Stomach (tissue), 8 donors: ENCODE measurements at regions not wholly inside any gene's neighbourhood (a gene's known extent, or its start where the extent isn't known, plus 50 kb on each side); places are given as distances from the start of the nearest gene placed in this dataset.

Experiments used
- DNase-seq, 2 donors: peaks; one replicate each; pipeline versions ENCODE4 v3.0.0 to v3.0.0-alpha.2; 2013 to 2019
- H3K27ac ChIP-seq, 5 donors: fragments of 200-600 bp in 4 of 5; sonication (generic) in 4 of 5; one replicate each; pipeline ENCODE4 v1.5.1; 2013 to 2019; ENCODE audit warnings: mild to moderate bottlenecking in 1 of 5, moderate library complexity in 1 of 5
- H3K27me3 ChIP-seq, 3 donors: fragments of 200-600 bp; sonication (generic); one replicate each; pipeline ENCODE4 v1.5.1; 2017 to 2019; ENCODE audit warnings: mixed run types in 1 of 3
- H3K36me3 ChIP-seq, 4 donors: fragments of 200-600 bp; sonication (generic); 1 replicate in 3 of 4; 2 replicates in 1 of 4; pipeline ENCODE4 v1.5.1; 2016 to 2019
- H3K4me1 ChIP-seq, 4 donors: fragments of 200-600 bp; sonication (generic); one replicate each; pipeline ENCODE4 v1.5.1; 2016 to 2019
- H3K4me3 ChIP-seq, 4 donors: fragments of 200-600 bp; sonication (generic) in 3 of 4; one replicate each; pipeline ENCODE4 v1.5.1; 2016 to 2019; ENCODE audit warnings: mild to moderate bottlenecking in 1 of 4
- H3K9me3 ChIP-seq, 4 donors: fragments of 200-600 bp; sonication (generic); one replicate each; pipeline ENCODE4 v1.5.1; 2016 to 2019
- EP300 ChIP-seq: sonication (generic); formaldehyde crosslinking; IDR thresholded peaks from one replicate; pipeline ENCODE4 v1.6.1; 2017; ENCODE audit warnings: antibody characterized with exemption
- POLR2A ChIP-seq, 4 donors: fragments of 450-650 bp; IDR thresholded peaks; one replicate each; pipeline ENCODE4 v1.6.1; 2016; ENCODE audit warnings: antibody characterized with exemption in 4 of 4, control low read depth in 2 of 4, mild to moderate bottlenecking in 1 of 4, moderate library complexity in 1 of 4
- POLR2AphosphoS5 ChIP-seq, 3 donors: sonication (generic); formaldehyde crosslinking; IDR thresholded peaks; one replicate each; pipeline ENCODE4 v1.6.1; 2016; ENCODE audit warnings: antibody characterized with exemption in 3 of 3
- WGBS, 5 donors: extraction: QIAGEN DNeasy Blood & Tissue Kit in 3 of 5; methylation state at CpG; one replicate each; pipeline versions ENCODE4 v1.1.5 to v1.1.7; 2013 to 2018; 5-methylcytosine and 5-hydroxymethylcytosine counted together
- intact Hi-C: fragments of 100-400 bp; cut with DNase I; formaldehyde crosslinking; loops from one replicate; pipeline ENCODE4 v1.15.1; 2023; ENCODE audit warnings: low total_unique reads
- TF ChIP-seq, protein P1 (sequence below), 7 experiments: fragments of 450-650 bp in 4 of 7; fragments of 200-600 bp in 3 of 7; sonication (generic) in 3 of 7; IDR thresholded peaks; one replicate each; pipeline ENCODE4 v1.5.1; 2016 to 2019; ENCODE audit warnings: antibody characterized with exemption in 7 of 7, control low read depth in 2 of 7, mild to moderate bottlenecking in 1 of 7
- donor health status: healthy with polysubstance abuse.
- donor health status: Bipolar disorder and iron deficiency.
- donor health status: healthy.

DNA sequence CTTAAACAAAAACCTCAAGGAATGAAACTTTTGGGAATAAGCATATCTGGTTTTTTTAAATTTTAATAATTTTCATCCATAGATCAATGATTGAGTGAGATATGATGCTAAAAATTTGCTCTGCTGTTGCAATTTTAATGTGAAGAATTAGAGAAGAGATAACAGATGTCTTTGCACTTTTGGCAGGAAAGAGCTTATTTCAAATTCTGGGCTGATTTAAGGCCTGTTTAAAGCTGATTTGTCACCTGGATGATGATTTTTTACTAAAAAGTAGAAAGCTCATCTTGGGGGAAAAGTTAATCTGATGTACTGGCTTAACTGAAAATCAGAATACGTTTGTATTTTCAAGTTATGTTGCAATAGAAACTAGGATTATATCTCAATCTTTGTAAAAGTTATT lies 268.9 kb upstream of the NOVA1 start:
- no peak overlapping the region for H3K27ac ChIP-seq
- H3K9me3 ChIP-seq = no peaks in the 10 kb centered on the region
- 9 to 16% (median 12%) methylated on average over 1 of the region's 1 CpG for WGBS, 5 donors
- TF ChIP-seq EP300 (no peak), POLR2A (IDR thresholded peaks at IDR 0.05) (no peak), POLR2AphosphoS5 (IDR thresholded peaks at IDR 0.05) (no peak)
- TF ChIP-seq, protein P1, sequence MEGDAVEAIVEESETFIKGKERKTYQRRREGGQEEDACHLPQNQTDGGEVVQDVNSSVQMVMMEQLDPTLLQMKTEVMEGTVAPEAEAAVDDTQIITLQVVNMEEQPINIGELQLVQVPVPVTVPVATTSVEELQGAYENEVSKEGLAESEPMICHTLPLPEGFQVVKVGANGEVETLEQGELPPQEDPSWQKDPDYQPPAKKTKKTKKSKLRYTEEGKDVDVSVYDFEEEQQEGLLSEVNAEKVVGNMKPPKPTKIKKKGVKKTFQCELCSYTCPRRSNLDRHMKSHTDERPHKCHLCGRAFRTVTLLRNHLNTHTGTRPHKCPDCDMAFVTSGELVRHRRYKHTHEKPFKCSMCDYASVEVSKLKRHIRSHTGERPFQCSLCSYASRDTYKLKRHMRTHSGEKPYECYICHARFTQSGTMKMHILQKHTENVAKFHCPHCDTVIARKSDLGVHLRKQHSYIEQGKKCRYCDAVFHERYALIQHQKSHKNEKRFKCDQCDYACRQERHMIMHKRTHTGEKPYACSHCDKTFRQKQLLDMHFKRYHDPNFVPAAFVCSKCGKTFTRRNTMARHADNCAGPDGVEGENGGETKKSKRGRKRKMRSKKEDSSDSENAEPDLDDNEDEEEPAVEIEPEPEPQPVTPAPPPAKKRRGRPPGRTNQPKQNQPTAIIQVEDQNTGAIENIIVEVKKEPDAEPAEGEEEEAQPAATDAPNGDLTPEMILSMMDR (IDR thresholded peaks at IDR 0.05) = no peak
- intact Hi-C loops = no loop called here
- no peak for DNase-seq
- H3K27me3 ChIP-seq = no peaks in the 10 kb centered on the region
- no peak overlapping the region for H3K4me3 ChIP-seq
- no peaks in the 10 kb centered on the region for H3K36me3 ChIP-seq
- peaks cover 0 to 19% (median 4%) of the 10 kb centered on the region in 4 donors for H3K4me1 ChIP-seq

DNA sequence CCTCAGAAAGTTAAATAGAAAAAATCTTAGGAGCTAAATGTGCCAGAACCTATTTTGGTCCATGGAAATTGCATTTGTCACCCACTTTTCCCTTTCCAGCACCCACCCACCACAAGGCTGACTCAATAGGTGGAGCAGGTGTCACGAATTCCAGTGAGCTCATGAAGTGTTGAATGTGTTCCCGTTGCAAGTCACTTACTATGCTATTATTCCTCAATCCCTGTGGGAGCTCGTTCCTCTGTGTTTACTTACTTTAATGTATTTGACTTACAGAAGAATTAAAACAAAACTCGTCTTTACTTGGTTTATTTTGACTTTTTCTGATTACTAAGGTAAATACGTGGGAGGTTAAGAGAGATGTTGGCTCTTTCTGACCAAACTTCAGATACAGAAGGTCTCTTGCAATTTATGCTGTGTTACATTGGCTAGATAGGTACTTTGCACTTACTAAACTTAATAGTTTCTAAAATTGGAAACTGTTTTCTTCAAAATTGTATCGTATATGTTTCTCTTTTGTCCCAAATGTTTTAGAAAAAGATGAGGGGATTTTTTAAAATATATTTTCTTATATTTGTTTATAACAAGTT lies 269.4 kb upstream of the NOVA1 start:
- no peaks in the 10 kb centered on the region for H3K27me3 ChIP-seq
- H3K4me1 ChIP-seq = peaks cover 0 to 24% (median 4%) of the 10 kb centered on the region in 4 donors
- H3K27ac ChIP-seq = no peak overlapping the region
- intact Hi-C loops = no loop called here
- H3K36me3 ChIP-seq = no peaks in the 10 kb centered on the region
- DNase-seq = peak in 1 of 2 donors; percentile 48
- no peak overlapping the region for H3K4me3 ChIP-seq
- H3K9me3 ChIP-seq = no peaks in the 10 kb centered on the region
- TF ChIP-seq POLR2A (IDR thresholded peaks at IDR 0.05) = no peak
- TF ChIP-seq EP300 = no peak
- TF ChIP-seq, protein P1 (IDR thresholded peaks at IDR 0.05) = no peak
- TF ChIP-seq POLR2AphosphoS5 (IDR thresholded peaks at IDR 0.05) = peak in 1 of 3 donors; percentile 45
- WGBS, 5 donors = 14 to 27% (median 16%) methylated on average over 6 of the region's 6 CpGs

DNA sequence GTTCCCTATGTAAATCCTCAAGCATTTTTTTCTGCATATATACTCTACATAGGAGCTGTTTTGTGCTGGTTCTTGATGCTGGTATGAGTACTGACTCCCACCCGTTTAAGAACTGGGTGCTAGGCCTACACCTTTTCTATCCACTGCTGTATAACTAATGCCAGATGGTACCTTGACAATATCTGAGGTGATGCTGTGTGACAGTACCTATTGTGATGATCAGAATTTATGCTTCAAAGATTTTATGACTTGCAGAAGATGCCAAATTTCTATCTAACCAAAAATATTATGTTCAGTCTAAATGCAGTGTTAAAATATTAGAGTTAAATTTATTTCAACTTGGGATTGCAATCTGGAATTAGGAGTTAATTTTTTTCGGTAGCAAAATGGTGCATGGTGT lies 272.3 kb upstream of the NOVA1 start:
- Histone ChIP-seq H3K4me1 (peaks cover 0 to 36% (median 6%) of the 10 kb centered on the region in 4 donors), H3K4me3 (no peak overlapping the region), H3K27me3 (no peaks in the 10 kb centered on the region), H3K36me3 (no peaks in the 10 kb centered on the region), H3K9me3 (no peaks in the 10 kb centered on the region), H3K27ac (no peak overlapping the region)
- intact Hi-C loops = no loop called here
- TF ChIP-seq EP300 (no peak), POLR2AphosphoS5 (IDR thresholded peaks at IDR 0.05) (no peak), POLR2A (IDR thresholded peaks at IDR 0.05) (no peak)
- TF ChIP-seq, protein P1 (IDR thresholded peaks at IDR 0.05) = no peak
- WGBS, 5 donors = 82 to 93% (median 90%) methylated on average over 2 of the region's 2 CpGs
- no peak for DNase-seq

DNA sequence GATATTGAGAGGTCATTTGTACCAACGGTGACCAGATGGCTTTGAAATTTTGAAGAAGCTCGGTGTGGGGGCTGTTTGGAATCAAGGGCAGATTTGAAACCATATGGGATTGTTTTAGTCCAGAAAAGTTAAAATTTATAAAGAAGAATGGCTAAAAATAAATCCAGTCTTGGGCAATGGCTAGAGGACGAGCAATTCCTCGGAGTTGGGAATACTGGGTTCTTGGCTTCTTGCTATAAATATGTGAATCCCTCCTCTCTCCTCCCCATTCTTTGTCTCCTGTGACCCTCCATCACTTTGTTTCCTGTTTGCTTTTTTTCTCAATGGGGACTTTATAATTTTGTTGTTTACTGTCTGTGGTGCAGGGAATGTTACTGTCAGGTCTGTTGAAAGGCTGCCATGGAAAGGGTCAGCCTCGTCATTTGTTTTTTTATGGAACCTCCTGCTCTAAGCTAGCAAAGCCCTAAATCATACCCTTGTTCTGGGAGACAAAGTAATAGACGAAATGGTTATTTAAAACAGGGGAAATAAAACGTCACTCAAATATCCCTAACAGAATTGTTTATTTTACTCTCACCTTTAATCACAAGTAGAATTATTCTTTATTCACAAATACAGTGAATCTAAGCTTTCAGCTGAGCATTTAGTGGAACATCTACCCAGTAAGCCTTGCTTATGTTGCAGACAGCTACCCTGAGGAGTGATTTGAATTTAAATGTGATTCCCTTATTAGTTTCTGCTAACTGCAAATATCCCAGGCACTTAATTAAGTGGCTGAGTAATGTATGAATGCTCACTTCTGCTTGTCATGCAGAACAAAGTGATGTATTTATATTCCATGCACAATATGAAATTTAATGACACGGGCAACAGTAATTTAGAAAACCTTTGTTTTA lies 273.1 kb upstream of the NOVA1 start:
- DNase-seq = no peak

More for the DNA sequence above, 273.1 kb upstream of the NOVA1 start:
- no peaks in the 10 kb centered on the region for H3K9me3 ChIP-seq
- WGBS, 5 donors = 57 to 69% (median 68%) methylated on average over 8 of the region's 8 CpGs
- no peaks in the 10 kb centered on the region for H3K36me3 ChIP-seq
- intact Hi-C loops = no loop called here
- no peaks in the 10 kb centered on the region for H3K27me3 ChIP-seq
- no peak overlapping the region for H3K4me3 ChIP-seq
- peaks cover 0 to 36% (median 6%) of the 10 kb centered on the region in 4 donors for H3K4me1 ChIP-seq
- TF ChIP-seq, protein P1 (IDR thresholded peaks at IDR 0.05) = no peak
- TF ChIP-seq POLR2AphosphoS5 (IDR thresholded peaks at IDR 0.05) = no peak
- TF ChIP-seq EP300 = no peak
- no peak for TF ChIP-seq POLR2A (IDR thresholded peaks at IDR 0.05)
- H3K27ac ChIP-seq = no peak overlapping the region
